T47D (cell line): ENCODE measurements at regions not wholly inside any gene's neighbourhood (a gene's known extent, or its start where the extent isn't known, plus 50 kb on each side); places are given as distances from the start of the nearest gene placed in this dataset.
"Not testable (repeated sequence)": the region's sequence is repeated elsewhere in the genome, so short reads cannot be mapped to it uniquely, and the experiment has no call there.

Experiments used
- DNase-seq, 2 experiments: peaks; one replicate each; pipeline versions ENCODE4 v3.0.0 to v3.0.0-alpha.2; 2011 to 2012; ENCODE audit warnings: low read depth in 1 of 2, low spot score in 1 of 2
- JUND ChIP-seq: IDR thresholded peaks from 2 replicates; pipeline ENCODE4 v1.6.1; 2012; ENCODE audit warnings: low read depth
- in situ Hi-C: cut with HindIII; loops from 2 replicates; pipeline ENCODE4 v1.10.0; 2016; ENCODE audit warnings: low sequenced_read_pairs, low pct_unique_long_range_greater_than_20kb

DNA sequence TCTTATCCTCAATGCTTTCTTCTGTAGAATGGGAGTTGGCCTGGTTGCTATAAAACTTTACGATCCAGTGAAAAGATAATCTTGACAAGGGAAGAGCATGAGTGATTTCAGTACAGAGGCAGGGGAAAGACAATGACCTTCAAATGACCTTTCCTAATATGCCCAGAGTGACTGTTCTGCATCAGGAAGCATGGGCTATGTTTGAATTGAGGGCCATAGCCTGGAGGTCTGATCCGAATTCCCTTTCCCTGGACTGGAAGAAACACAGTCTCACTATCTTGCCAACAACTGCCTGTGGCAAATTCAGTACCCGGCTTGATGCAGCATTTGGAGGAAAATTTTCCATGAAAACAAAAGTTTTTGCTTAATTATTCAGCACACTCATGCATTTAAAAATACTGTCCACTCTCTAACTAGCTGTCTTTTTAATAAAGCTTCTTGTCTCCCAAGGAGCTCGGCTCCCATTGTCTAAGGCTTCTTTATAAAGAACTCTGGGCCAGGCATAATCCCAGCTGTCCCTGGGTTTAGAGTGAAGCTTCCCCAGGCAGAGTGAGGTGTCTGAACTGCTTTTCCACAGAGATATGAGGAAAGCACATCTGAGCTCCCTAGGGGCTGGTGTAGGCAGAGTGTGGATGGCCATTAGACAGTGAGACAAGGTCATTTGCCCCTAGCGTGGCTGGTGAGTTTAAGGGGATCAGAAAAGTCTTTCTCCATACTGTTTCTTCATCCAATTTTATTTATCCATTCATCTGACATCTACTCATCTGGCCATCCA, 132.7 kb upstream of the CADM1 start:
- DNase-seq: no peak
- no peak for TF ChIP-seq JUND
- in situ Hi-C loops: no loop called here

DNA sequence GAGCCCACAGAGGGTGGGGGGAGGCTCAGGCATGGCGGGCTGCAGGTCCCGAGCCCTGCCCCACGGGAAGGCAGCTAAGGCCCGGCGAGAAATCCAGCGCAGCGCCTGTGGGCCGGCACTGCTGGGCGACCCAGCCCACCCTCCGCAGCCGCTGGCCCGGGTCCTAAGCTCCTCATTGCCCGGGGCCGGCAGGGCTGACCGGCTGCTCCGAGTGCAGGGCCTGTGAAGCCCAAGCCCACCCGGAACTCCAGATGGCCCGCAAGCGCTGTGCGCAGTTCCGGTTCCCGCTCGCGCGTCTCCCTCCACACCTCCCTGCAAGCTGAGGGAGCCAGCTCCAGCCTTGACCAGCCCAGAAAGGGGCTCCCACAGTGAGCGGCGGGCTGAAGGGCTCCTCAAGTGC, 129.8 kb upstream of the CADM1 start:
- DNase-seq, in situ Hi-C loops: not testable (repeated sequence)

DNA sequence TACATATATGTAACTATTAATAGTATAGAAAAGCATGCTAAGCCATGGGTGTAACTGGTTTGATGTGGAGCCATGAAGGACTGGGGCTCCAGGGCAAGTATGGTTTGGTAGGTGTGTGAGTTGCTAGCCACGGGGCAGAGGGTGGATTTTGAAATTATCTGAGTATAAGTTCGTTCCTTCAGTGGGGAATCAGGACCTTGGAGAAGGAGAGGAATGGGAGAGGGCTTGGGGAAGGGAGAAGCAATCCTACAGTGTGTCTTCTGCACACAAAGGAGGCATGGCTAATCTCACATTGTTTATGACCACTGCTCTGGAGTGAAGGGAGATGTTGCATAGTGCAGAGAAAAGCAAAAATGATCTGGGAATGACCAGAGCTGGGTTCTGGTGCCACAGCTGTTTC, 127.8 kb upstream of the CADM1 start:
- in situ Hi-C loops: no loop called here
- no peak for TF ChIP-seq JUND
- DNase-seq: no peak

DNA sequence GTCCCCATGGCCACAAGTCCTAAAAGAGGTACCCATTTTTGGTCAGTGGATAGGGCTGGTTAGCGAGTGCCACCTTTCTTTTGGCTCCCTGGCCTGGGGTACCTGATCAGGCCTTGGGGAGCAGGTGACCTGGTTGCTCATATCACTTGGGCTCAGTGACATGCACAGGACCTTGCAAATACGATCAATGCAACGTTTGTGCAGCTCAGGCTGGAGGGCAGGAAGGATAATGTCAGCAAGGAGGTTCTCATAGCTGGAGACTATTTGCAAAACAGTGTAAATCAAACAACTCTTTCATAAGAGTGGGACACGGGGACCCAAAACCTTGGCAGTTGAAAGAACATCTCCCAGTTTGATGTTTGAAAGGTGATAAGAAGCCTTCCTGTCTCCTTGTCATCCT, 127.4 kb upstream of the CADM1 start:
- in situ Hi-C loops: no loop called here
- no peak for DNase-seq
- no peak for TF ChIP-seq JUND

DNA sequence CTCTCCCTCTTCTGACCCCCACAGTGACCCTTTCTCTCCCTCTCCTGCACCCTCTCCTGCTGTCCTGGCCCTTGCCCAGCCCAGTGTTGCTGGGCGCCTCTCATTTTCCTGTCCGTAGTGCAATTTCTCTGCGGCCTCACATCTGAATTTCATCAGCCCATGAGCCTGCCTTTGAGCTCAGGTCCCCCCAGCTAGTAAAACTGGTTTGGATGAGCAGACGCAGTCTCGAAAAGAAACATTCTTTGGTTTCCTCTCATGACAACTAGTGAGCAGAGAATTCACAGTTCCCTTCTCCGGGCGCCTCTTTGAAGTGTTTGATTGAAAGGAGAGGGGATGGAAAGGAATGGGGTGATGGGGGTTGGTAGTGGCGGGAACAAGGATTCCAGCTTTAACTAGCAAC, 126.0 kb upstream of the CADM1 start:
- in situ Hi-C loops: no loop called here
- DNase-seq: peak in 1 of 2 experiments; percentile 49
- TF ChIP-seq JUND: no peak

DNA sequence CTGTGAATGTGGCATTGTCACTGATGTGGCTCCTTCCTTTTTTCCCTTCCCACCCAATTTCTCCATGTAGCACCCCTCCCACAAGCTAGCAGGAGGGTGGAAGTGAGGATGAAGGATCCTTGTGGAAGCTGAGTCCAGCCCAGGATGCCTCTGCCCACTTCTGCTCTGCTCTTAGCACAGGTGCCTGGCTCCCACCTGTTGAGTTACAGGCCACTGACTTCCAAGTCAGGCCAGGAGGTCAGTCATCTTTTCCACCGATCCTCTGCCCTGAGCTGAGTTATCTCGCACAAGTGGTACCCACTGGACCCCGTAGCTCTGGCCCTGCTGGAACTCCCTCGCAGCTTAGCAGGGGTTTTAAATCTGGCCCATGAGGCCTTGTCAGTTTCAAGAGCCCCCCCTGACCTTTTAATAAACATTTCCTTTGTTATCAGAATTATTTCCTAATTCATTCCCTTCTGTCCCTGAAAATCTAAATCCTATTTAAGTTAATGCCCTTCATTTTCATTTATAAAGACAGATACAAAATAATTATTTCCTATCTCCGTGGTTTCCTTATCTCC, 125.3 kb upstream of the CADM1 start:
- in situ Hi-C loops: no loop called here
- DNase-seq: no peak

DNA sequence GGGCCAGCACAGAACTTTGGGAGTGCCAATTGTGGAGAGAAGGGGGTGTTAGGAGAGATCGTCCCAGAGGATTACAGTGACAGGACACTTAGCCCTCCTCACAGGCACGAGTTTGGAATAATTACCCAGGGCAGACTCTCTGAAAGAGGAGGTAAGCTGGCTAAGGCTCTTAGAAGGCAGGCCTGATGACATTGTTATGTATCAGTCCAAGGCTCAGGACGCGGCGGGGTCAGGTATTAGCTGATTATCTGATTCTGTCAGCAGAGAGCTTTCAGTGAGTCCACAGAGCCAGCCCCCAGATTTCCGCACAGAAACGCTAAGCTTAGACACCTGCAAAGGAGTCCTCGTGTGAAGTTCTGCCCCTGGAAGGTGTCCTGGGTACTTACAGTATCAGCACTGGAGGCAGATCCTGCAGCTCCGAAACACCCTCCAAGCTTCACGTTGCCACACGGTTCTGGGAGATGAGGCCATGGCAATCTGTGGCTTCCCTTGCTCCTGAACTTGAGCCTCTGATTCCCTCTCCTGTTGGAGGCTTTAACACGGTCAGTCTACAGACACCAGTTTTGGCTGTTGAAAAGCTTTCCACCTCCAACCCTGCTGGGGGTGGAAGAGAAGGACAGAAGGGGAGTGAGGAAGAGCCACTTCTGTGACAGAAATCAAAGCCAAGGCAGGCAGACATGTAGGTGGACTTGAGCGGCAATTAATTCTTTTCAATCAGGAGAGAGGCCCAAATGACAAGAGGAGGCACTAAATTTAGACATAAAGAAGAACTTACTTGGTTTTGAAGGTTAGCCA, 123.6 kb upstream of the CADM1 start:
- in situ Hi-C loops: no loop called here
- no peak for DNase-seq
- TF ChIP-seq JUND: no peak

More for the DNA sequence above, 125.3 kb upstream of the CADM1 start:
- no peak for TF ChIP-seq JUND

DNA sequence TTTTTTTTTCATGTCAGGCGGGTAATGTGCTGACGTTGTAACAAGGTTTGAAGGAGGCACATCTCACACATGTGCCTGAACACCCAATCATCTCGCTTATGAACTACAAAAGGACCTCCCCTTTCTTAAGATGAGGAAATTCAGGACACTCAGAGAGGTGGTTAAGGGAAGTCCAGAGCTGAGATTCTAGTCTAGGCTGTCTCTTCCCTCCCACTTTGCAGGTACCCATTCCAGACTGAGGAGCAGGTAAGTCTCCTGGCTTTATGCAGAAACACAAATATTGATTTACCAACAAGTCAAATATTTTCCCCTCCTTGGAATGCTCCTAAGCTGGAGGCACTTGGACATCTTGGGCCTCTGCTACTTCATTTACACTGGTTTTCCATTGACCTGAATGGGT, 122.9 kb upstream of the CADM1 start:
- TF ChIP-seq JUND: no peak
- in situ Hi-C loops: no loop called here
- peak; percentile 57 to 98 for DNase-seq

DNA sequence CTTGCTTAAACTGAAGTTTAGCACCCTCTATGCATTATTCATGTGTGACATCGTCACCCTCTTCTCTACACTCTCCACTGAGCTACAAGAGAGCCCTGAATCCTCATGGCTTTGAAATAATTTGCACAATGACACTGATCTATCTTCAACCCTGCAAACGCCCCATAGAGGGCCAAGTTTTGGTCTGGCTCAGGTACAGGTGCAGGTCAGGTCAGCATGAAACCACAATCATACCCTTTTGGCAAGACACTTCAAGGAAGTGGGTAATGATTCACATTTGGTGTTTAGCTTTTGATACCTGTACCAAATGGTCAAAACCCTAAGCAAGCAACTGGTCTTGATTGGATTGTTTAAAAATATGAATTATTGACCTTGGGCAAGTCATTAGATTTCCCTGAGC, 122.2 kb upstream of the CADM1 start:
- DNase-seq: peak in 1 of 2 experiments; percentile 80
- no peak for TF ChIP-seq JUND
- in situ Hi-C loops: no loop called here

DNA sequence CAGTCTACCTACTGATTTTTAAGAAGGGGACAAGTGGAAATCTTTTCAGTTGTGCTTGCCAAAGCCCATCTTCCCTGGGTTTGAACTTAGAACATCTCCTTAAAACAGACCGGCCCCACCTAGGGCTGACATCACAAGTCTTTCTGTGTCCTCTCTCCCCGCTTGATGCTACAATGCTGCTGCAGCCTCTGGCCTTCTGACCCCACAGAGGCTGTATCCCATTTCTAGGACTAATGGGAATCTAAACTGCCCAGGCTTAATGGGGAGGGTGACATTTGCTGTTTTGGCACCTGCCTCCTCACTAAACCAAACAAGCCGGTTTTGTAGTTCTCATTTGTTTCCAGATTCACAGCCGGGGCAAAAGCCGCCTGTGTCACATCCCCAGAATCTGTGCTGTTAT, 121.3 kb upstream of the CADM1 start:
- DNase-seq: peak; percentile 47 to 76
- in situ Hi-C loops: no loop called here
- no peak for TF ChIP-seq JUND

DNA sequence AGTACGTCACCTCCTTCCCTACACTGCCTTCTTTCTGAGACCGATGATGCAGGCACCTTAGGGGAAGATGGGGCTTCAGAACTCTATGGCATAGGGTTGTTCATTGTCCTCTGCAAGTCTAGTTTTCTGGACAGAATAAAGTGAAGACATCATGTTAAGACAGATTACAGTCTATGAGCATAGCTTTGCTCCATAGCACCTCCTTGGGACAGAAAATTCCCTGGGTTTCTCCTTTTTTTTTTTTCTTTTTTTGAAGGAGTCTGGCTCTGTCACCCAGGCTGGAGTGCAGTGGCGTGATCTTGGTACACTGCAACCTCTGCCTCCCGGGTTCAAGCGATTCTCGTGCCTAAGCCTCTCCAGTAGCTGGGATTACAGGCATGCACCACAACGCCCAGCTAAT, 119.8 kb upstream of the CADM1 start:
- no peak for DNase-seq
- in situ Hi-C loops: no loop called here
- no peak for TF ChIP-seq JUND

DNA sequence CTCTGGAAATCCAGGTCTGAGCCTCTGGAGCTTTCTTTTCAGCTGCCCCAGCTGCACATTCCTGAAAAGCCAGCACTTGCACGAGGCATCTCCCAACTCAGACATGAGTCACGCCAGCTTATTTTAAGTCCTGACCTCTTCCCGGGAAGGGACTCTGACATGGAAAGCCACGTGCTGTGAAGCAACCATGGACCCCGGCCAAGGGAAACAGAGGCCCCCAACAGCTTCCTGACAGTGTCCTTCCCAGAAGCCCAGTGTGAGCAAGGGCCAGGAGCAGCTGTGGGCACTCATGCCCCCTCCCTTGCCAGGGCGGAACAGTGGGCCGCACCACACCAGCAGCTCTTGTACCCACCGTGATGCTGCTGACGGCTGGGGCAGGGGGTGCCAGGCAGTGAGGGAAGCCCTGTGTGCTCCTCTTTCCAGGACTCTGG, 118.8 kb upstream of the CADM1 start:
- peak in 1 of 2 experiments; percentile 40 for DNase-seq
- in situ Hi-C loops: no loop called here
- TF ChIP-seq JUND: no peak

DNA sequence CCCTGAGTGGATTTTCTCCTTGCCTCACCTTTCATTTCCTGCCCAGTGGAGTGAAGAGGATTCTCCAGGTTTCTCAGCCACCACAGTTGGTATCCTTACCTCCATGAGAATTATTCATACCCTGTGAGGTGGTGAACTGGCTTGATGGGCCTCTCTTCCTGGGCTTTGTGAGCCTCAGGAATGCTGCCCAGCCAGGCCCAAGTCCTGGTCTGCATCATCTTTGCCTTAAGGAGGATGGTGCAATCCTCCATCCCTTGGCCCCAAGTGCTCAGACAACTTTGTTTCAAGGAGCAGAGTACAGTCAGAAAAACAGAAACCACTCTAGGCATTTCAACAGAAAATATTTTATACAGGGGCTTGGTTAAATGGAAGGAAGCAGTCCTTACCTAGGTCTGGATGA, 114.2 kb upstream of the CADM1 start:
- in situ Hi-C loops: no loop called here
- peak in 1 of 2 experiments; percentile 69 for DNase-seq
- TF ChIP-seq JUND: no peak
